Ascending aorta (tissue), 2 donors: ENCODE measurements at regions not wholly inside any gene's neighbourhood (a gene's known extent, or its start where the extent isn't known, plus 50 kb on each side); places are given as distances from the start of the nearest gene placed in this dataset.

Experiments used
- DNase-seq, 2 donors: peaks; one replicate each; pipeline ENCODE4 v3.0.0-alpha.2; 2019; ENCODE audit warnings: low spot score in 2 of 2
- H3K27ac ChIP-seq, 2 donors: fragments of 200-600 bp; sonication (generic); one replicate each; pipeline ENCODE4 v1.5.1; 2016 to 2017; ENCODE audit warnings: mild to moderate bottlenecking in 1 of 2
- H3K27me3 ChIP-seq: fragments of 200-600 bp; sonication (generic); one replicate; pipeline ENCODE4 v1.5.1; 2017
- H3K36me3 ChIP-seq, 2 donors: fragments of 200-600 bp; sonication (generic); one replicate each; pipeline ENCODE4 v1.5.1; 2016
- H3K4me1 ChIP-seq, 2 donors: fragments of 200-600 bp; sonication (generic); one replicate each; pipeline ENCODE4 v1.5.1; 2016 to 2017; ENCODE audit warnings: mild to moderate bottlenecking in 1 of 2
- H3K4me3 ChIP-seq, 2 donors: fragments of 200-600 bp; sonication (generic); one replicate each; pipeline ENCODE4 v1.5.1; 2016 to 2017; ENCODE audit warnings: mild to moderate bottlenecking in 1 of 2
- H3K9me3 ChIP-seq, 2 donors: fragments of 200-600 bp; sonication (generic); one replicate each; pipeline ENCODE4 v1.5.1; 2016
- CTCF ChIP-seq, 3 experiments: fragments of 200-600 bp in 2 of 3; fragments of 450-650 bp in 1 of 3; sonication (generic) in 2 of 3; IDR thresholded peaks; one replicate each; pipeline ENCODE4 v1.5.1; 2016 to 2019; ENCODE audit warnings: antibody characterized with exemption in 3 of 3, mild to moderate bottlenecking in 1 of 3, moderate library complexity in 1 of 3
- intact Hi-C: fragments of 100-400 bp; cut with DNase I; formaldehyde crosslinking; loops from one replicate; pipeline ENCODE4 v1.15.1; 2023

- Histone ChIP-seq H3K27me3 (no peaks in the 10 kb centered on the region), H3K9me3 (no peaks in the 10 kb centered on the region), H3K27ac (no peak overlapping the region), H3K36me3 (no peaks in the 10 kb centered on the region), H3K4me1 (peaks cover 6 to 18% of the 10 kb centered on the region in 2 donors), H3K4me3 (no peak overlapping the region)
- TF ChIP-seq CTCF (IDR thresholded peaks at IDR 0.05), result no peak
- DNase-seq, result no peak
- intact Hi-C loops, result loop anchor here (10.0 kb wide), 1 partner anchor 344 kb away; no protein-coding TSS in a partner anchor
Measured at GRCh38 chr12:115320967-115321366, 637.0 kb upstream of the TBX3 start.

GRCh38 chr12:115320451-115320850 lies 636.5 kb upstream of the TBX3 start:
- TF ChIP-seq CTCF (IDR thresholded peaks at IDR 0.05), result no peak
- DNase-seq, result no peak
- Histone ChIP-seq H3K9me3 (no peaks in the 10 kb centered on the region), H3K4me1 (peaks cover 6 to 18% of the 10 kb centered on the region in 2 donors), H3K4me3 (peak overlapping the region in 1 of 2 donors; percentile 20), H3K27me3 (no peaks in the 10 kb centered on the region), H3K27ac (no peak overlapping the region), H3K36me3 (no peaks in the 10 kb centered on the region)
- intact Hi-C loops, result loop anchor here (10.0 kb wide), 1 partner anchor 344 kb away; no protein-coding TSS in a partner anchor

GRCh38 chr12:115319446-115320040 lies 635.6 kb upstream of the TBX3 start:
- Histone ChIP-seq H3K9me3 (no peaks in the 10 kb centered on the region), H3K36me3 (no peaks in the 10 kb centered on the region), H3K27ac (no peak overlapping the region), H3K27me3 (no peaks in the 10 kb centered on the region), H3K4me3 (no peak overlapping the region), H3K4me1 (peaks cover 6 to 13% of the 10 kb centered on the region in 2 donors)
- TF ChIP-seq CTCF (IDR thresholded peaks at IDR 0.05), result no peak
- intact Hi-C loops, result loop anchor here (10.0 kb wide), 1 partner anchor 345 kb away; no protein-coding TSS in a partner anchor
- no peak for DNase-seq

GRCh38 chr12:115313929-115314328 lies 630.0 kb upstream of the TBX3 start:
- H3K4me3 ChIP-seq, result no peak overlapping the region
- no peaks in the 10 kb centered on the region for H3K9me3 ChIP-seq
- TF ChIP-seq CTCF (IDR thresholded peaks at IDR 0.05), result no peak
- intact Hi-C loops, result no loop called here
- no peak for DNase-seq
- no peaks in the 10 kb centered on the region for H3K27me3 ChIP-seq
- H3K4me1 ChIP-seq, result no peaks in the 10 kb centered on the region
- no peak overlapping the region for H3K27ac ChIP-seq
- no peaks in the 10 kb centered on the region for H3K36me3 ChIP-seq

- no peaks in the 10 kb centered on the region for H3K4me1 ChIP-seq
- H3K27me3 ChIP-seq, result no peaks in the 10 kb centered on the region
- no peak for TF ChIP-seq CTCF (IDR thresholded peaks at IDR 0.05)
- no peak for DNase-seq
- H3K4me3 ChIP-seq, result no peak overlapping the region
- H3K27ac ChIP-seq, result no peak overlapping the region
- intact Hi-C loops, result no loop called here
- no peaks in the 10 kb centered on the region for H3K9me3 ChIP-seq
- H3K36me3 ChIP-seq, result no peaks in the 10 kb centered on the region
Measured at GRCh38 chr12:115312901-115313300, 628.9 kb upstream of the TBX3 start.

- H3K27ac ChIP-seq, result no peak overlapping the region
- DNase-seq, result no peak
Measured at GRCh38 chr12:115311875-115312274, 627.9 kb upstream of the TBX3 start.

More at GRCh38 chr12:115311875-115312274, 627.9 kb upstream of the TBX3 start:
- no peaks in the 10 kb centered on the region for H3K27me3 ChIP-seq
- H3K4me1 ChIP-seq, result no peaks in the 10 kb centered on the region
- intact Hi-C loops, result no loop called here
- no peak overlapping the region for H3K4me3 ChIP-seq
- H3K36me3 ChIP-seq, result no peaks in the 10 kb centered on the region
- no peaks in the 10 kb centered on the region for H3K9me3 ChIP-seq
- TF ChIP-seq CTCF (IDR thresholded peaks at IDR 0.05), result no peak
